ENCODE measurements at regions not wholly inside any gene's neighbourhood (a gene's known extent, or its start where the extent isn't known, plus 50 kb on each side); places are given as distances from the start of the nearest gene placed in this dataset.
A peak's percentile ranks its signal among the peaks of the same experiment; 100 is the strongest.
"Not testable (repeated sequence)": the region's sequence is repeated elsewhere in the genome, so short reads cannot be mapped to it uniquely, and the experiment has no call there.

GRCh38 chr4:71216316-71216959, 122.4 kb upstream of the SLC4A4 start:
- peaks cover 3% of the 10 kb centered on the region for H3K36me3 Mint-ChIP-seq (ENCODE audit: unreplicated experiment)
- TF ChIP-seq, protein P1, sequence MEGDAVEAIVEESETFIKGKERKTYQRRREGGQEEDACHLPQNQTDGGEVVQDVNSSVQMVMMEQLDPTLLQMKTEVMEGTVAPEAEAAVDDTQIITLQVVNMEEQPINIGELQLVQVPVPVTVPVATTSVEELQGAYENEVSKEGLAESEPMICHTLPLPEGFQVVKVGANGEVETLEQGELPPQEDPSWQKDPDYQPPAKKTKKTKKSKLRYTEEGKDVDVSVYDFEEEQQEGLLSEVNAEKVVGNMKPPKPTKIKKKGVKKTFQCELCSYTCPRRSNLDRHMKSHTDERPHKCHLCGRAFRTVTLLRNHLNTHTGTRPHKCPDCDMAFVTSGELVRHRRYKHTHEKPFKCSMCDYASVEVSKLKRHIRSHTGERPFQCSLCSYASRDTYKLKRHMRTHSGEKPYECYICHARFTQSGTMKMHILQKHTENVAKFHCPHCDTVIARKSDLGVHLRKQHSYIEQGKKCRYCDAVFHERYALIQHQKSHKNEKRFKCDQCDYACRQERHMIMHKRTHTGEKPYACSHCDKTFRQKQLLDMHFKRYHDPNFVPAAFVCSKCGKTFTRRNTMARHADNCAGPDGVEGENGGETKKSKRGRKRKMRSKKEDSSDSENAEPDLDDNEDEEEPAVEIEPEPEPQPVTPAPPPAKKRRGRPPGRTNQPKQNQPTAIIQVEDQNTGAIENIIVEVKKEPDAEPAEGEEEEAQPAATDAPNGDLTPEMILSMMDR (IDR thresholded peaks at IDR 0.05): no peak
- peaks cover 6% of the 10 kb centered on the region for H3K9me3 Mint-ChIP-seq (ENCODE audit: unreplicated experiment)
- peaks cover 5% of the 10 kb centered on the region for H3K27me3 Mint-ChIP-seq (ENCODE audit: unreplicated experiment)
- no peak overlapping the region for H3K27ac Mint-ChIP-seq (ENCODE audit: unreplicated experiment)
- no peak overlapping the region for H3K4me3 Mint-ChIP-seq (ENCODE audit: unreplicated experiment)
- peaks cover 19% of the 10 kb centered on the region for H3K4me1 Mint-ChIP-seq (ENCODE audit: unreplicated experiment)
- DNase-seq (ENCODE audit: extremely low spot score, unreplicated experiment): no peak

- TF ChIP-seq, protein P1 (IDR thresholded peaks at IDR 0.05): no peak
- Mint-ChIP-seq H3K4me3 (ENCODE audit: unreplicated experiment) (no peak overlapping the region), H3K36me3 (ENCODE audit: unreplicated experiment) (peaks cover 2% of the 10 kb centered on the region), H3K27me3 (ENCODE audit: unreplicated experiment) (peaks cover 5% of the 10 kb centered on the region), H3K4me1 (ENCODE audit: unreplicated experiment) (peaks cover 7% of the 10 kb centered on the region), H3K27ac (ENCODE audit: unreplicated experiment) (peak overlapping the region; percentile 23), H3K9me3 (ENCODE audit: unreplicated experiment) (peaks cover 6% of the 10 kb centered on the region)
- no peak for DNase-seq (ENCODE audit: extremely low spot score, unreplicated experiment)
Measured at GRCh38 chr4:71217688-71218087, 121.1 kb upstream of the SLC4A4 start.

GRCh38 chr4:71220848-71221247, 118.0 kb upstream of the SLC4A4 start:
- not testable (repeated sequence) for H3K9me3 Mint-ChIP-seq (ENCODE audit: unreplicated experiment); H3K36me3 Mint-ChIP-seq (ENCODE audit: unreplicated experiment); H3K4me1 Mint-ChIP-seq (ENCODE audit: unreplicated experiment); DNase-seq (ENCODE audit: extremely low spot score, unreplicated experiment); H3K27ac Mint-ChIP-seq (ENCODE audit: unreplicated experiment); H3K4me3 Mint-ChIP-seq (ENCODE audit: unreplicated experiment); H3K27me3 Mint-ChIP-seq (ENCODE audit: unreplicated experiment)

DNA sequence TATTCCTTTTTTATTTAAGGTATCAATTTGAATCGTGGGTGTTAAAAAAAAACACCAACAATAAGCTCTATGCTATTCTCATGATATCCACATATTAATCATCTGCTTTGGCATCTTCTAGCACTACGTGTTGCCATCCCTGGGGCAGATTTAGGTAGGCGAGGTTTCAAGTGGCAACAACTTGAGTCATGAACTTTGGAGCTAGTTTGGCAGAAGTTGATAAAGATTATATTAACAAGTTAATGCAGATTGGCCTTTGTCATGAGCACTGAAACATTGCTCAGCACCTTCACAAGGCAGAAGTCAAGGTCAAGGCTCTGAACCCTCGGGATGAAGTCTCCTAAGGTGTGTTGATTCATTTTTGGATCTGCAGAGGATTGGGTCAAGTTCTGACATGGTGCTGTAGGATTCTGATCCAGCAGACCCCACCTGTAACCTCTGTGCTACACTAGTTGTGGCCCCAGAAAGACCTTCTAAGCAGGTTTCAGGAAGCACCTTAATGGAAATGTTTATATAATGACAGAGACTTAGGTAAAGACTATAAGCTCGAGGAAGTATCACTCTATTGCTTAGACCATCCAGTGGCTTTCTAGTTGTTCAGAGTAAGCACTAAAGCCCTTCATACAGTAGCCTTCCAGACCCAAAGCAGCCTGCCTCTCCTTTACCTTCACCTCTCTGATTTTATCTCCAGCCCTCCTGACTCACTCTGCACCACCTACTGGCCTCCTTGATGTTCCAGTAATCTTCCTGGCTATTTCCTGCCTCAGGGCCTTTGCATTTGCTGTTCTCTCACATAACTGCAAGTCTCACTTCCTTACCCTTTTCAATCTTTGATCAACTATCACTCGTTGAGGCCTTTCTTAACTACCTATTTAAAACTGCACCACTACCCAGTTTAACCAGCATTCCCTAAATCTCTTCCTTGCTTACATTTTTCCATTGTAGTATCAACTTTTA, 117.0 kb upstream of the SLC4A4 start:
- Mint-ChIP-seq H3K4me1 (ENCODE audit: unreplicated experiment) (peaks cover 7% of the 10 kb centered on the region), H3K4me3 (ENCODE audit: unreplicated experiment) (no peak overlapping the region), H3K9me3 (ENCODE audit: unreplicated experiment) (peaks cover 6% of the 10 kb centered on the region), H3K27ac (ENCODE audit: unreplicated experiment) (no peak overlapping the region), H3K27me3 (ENCODE audit: unreplicated experiment) (peaks cover 9% of the 10 kb centered on the region), H3K36me3 (ENCODE audit: unreplicated experiment) (peaks cover 9% of the 10 kb centered on the region)
- DNase-seq (ENCODE audit: extremely low spot score, unreplicated experiment): no peak
- TF ChIP-seq, protein P1 (IDR thresholded peaks at IDR 0.05): no peak

GRCh38 chr4:71222661-71223060, 116.2 kb upstream of the SLC4A4 start:
- peaks cover 16% of the 10 kb centered on the region for H3K27me3 Mint-ChIP-seq (ENCODE audit: unreplicated experiment)
- H3K27ac Mint-ChIP-seq (ENCODE audit: unreplicated experiment): no peak overlapping the region
- no peak overlapping the region for H3K4me3 Mint-ChIP-seq (ENCODE audit: unreplicated experiment)
- no peak for DNase-seq (ENCODE audit: extremely low spot score, unreplicated experiment)
- H3K36me3 Mint-ChIP-seq (ENCODE audit: unreplicated experiment): peaks cover 9% of the 10 kb centered on the region
- H3K4me1 Mint-ChIP-seq (ENCODE audit: unreplicated experiment): peaks cover 5% of the 10 kb centered on the region
- H3K9me3 Mint-ChIP-seq (ENCODE audit: unreplicated experiment): peaks cover 6% of the 10 kb centered on the region
- TF ChIP-seq, protein P1 (IDR thresholded peaks at IDR 0.05): no peak

All from osteocyte (in vitro differentiated cells).